OCI-LY7 (cell line): ENCODE measurements at regions not wholly inside any gene's neighbourhood (a gene's known extent, or its start where the extent isn't known, plus 50 kb on each side); places are given as distances from the start of the nearest gene placed in this dataset.

ENCODE experiments used
- CTCF ChIP-seq: fragments of 200-600 bp; sonication (generic); conservative IDR thresholded peaks from 2 replicates; pipeline ENCODE4 v1.5.1; 2014; ENCODE audit warnings: mild to moderate bottlenecking, antibody characterized with exemption, low read length, moderate library complexity, mixed read lengths
- EZH2phosphoT487 ChIP-seq: fragments of 200-600 bp; sonication (generic); IDR thresholded peaks from 2 replicates; pipeline ENCODE4 v1.6.1; 2018; ENCODE audit warnings: low read depth, borderline replicate concordance, mild to moderate bottlenecking, mixed run types, antibody characterized with exemption, low read length, moderate library complexity, mixed read lengths

GRCh38 chr11:119918347-119918746 is 189.3 kb upstream of the NECTIN1 start:
- TF ChIP-seq CTCF: no peak
- TF ChIP-seq EZH2phosphoT487: no peak
